ENCODE measurements at regions not wholly inside any gene's neighbourhood (a gene's known extent, or its start where the extent isn't known, plus 50 kb on each side); places are given as distances from the start of the nearest gene placed in this dataset.

GRCh38 chr10:124200011-124200410 lies 106.6 kb upstream of the CHST15 start:
- ATAC-seq (no peak), DNase-seq (ENCODE audit: low read depth, low spot score) (no peak)
- Histone ChIP-seq H3K4me1 (ENCODE audit: control insufficient read depth in 1 of 2, insufficient read depth in 2 of 2, low read length in 2 of 2) (no peaks in the 10 kb centered on the region), H3K4me2 (ENCODE audit: low read length) (no peak overlapping the region), H3K9ac (ENCODE audit: low read length) (no peak overlapping the region), H3K9me3 (ENCODE audit: control insufficient read depth in 1 of 2, insufficient read depth in 1 of 2, low read depth in 1 of 2, low read length in 2 of 2) (no peaks in the 10 kb centered on the region), H3K36me3 (ENCODE audit: control insufficient read depth in 1 of 2, insufficient read depth in 2 of 2, low read length in 2 of 2) (no peaks in the 10 kb centered on the region), H3K4me3 (replicated peaks in 1 of 2; ENCODE audit: low read depth in 1 of 2, low read length in 2 of 2) (no peak overlapping the region), H3K9me2 (ENCODE audit: insufficient read depth) (no peaks in the 10 kb centered on the region), H3K27me3 (ENCODE audit: insufficient read depth, low read length) (no peaks in the 10 kb centered on the region), H4K20me1 (ENCODE audit: insufficient read depth) (no peaks in the 10 kb centered on the region), H3K79me2 (ENCODE audit: insufficient read depth, low read length) (no peaks in the 10 kb centered on the region), H3K27ac (ENCODE audit: low read depth, low read length) (no peak overlapping the region), H2AFZ (ENCODE audit: low read depth, low read length, poor library complexity, severe bottlenecking) (no peak overlapping the region)
- no TSS peak for BruUV-seq (replicated peaks)
- TF ChIP-seq TCF7L2 (IDR thresholded peaks at IDR 0.05; ENCODE audit: borderline replicate concordance, extremely low read depth, insufficient read depth, insufficient read length) (no peak), POLR2AphosphoS5 (IDR thresholded peaks at IDR 0.05; ENCODE audit: low read depth, low read length) (no peak), SIN3A (IDR thresholded peaks at IDR 0.05; ENCODE audit: low read depth) (no peak), POLR2A (IDR thresholded peaks at IDR 0.05; ENCODE audit: borderline replicate concordance, extremely low read depth, insufficient read depth, insufficient read length) (no peak), ATF3 (IDR thresholded peaks at IDR 0.05) (no peak)
- ChIA-PET CTCF (no interaction called here), RAD21 (ENCODE audit: low non-redundant PET in 1 of 2, low total read pairs in 2 of 2, uncharacterized antibody in 2 of 2, unreplicated experiment in 2 of 2) (no interaction called here), POLR2A (no interaction called here)
- intact Hi-C loops (cut with micrococcal nuclease), result no loop called here

- Histone ChIP-seq H3K4me1 (ENCODE audit: control insufficient read depth in 1 of 2, insufficient read depth in 2 of 2, low read length in 2 of 2) (peaks cover 0 to under 1% of the 10 kb centered on the region in 2 experiments; a peak in 1 of 4 replicates), H2AFZ (ENCODE audit: low read depth, low read length, poor library complexity, severe bottlenecking) (no peak overlapping the region), H3K9ac (ENCODE audit: low read length) (no peak overlapping the region), H3K79me2 (ENCODE audit: insufficient read depth, low read length) (no peaks in the 10 kb centered on the region), H3K36me3 (ENCODE audit: control insufficient read depth in 1 of 2, insufficient read depth in 2 of 2, low read length in 2 of 2) (no peaks in the 10 kb centered on the region), H3K9me2 (ENCODE audit: insufficient read depth) (no peaks in the 10 kb centered on the region), H3K27me3 (ENCODE audit: insufficient read depth, low read length) (no peaks in the 10 kb centered on the region), H4K20me1 (ENCODE audit: insufficient read depth) (no peaks in the 10 kb centered on the region), H3K27ac (ENCODE audit: low read depth, low read length) (no peak overlapping the region), H3K4me3 (replicated peaks in 1 of 2; ENCODE audit: low read depth in 1 of 2, low read length in 2 of 2) (no peak overlapping the region), H3K9me3 (ENCODE audit: control insufficient read depth in 1 of 2, insufficient read depth in 1 of 2, low read depth in 1 of 2, low read length in 2 of 2) (no peaks in the 10 kb centered on the region), H3K4me2 (ENCODE audit: low read length) (no peak overlapping the region)
- ATAC-seq, result no peak
- intact Hi-C loops (cut with micrococcal nuclease), result no loop called here
- BruUV-seq (replicated peaks), result no TSS peak
- ChIA-PET CTCF (no interaction called here), POLR2A (interaction anchor here (0.8 kb wide), 1 partner anchor 47 kb away, joined by 3 read pairs; no protein-coding TSS in a partner anchor), RAD21 (ENCODE audit: low non-redundant PET in 1 of 2, low total read pairs in 2 of 2, uncharacterized antibody in 2 of 2, unreplicated experiment in 2 of 2) (no interaction called here)
- no peak for DNase-seq (ENCODE audit: low read depth, low spot score)
- TF ChIP-seq EZH2 (IDR thresholded peaks at IDR 0.05) (no peak), JUND (IDR thresholded peaks at IDR 0.05) (no peak), EGR1 (IDR thresholded peaks at IDR 0.05; ENCODE audit: low read depth) (no peak), ELF1 (IDR thresholded peaks at IDR 0.05; ENCODE audit: borderline replicate concordance, low read depth) (no peak), CEBPB (IDR thresholded peaks at IDR 0.05; ENCODE audit: low read depth) (no peak)
These were observed 105.5 kb upstream of the CHST15 start for GRCh38 chr10:124198871-124199270.
